Mesenchymal stem cell (in vitro differentiated cells and primary cell): ENCODE measurements at regions not wholly inside any gene's neighbourhood (a gene's known extent, or its start where the extent isn't known, plus 50 kb on each side); places are given as distances from the start of the nearest gene placed in this dataset.

Experiments
- DNase-seq: peaks from one replicate; pipeline ENCODE4 v3.0.0-alpha.2; 2013
- H2AFZ ChIP-seq: one replicate; pipeline ENCODE4 v1.6.1; 2013; ENCODE audit warnings: low read depth, mild to moderate bottlenecking, control low read depth, inconsistent platforms, low read length, moderate library complexity
- H2AK5ac ChIP-seq: 2 replicates; pipeline ENCODE4 v1.6.1; 2013; ENCODE audit warnings: low read length, moderate library complexity, mild to moderate bottlenecking, inconsistent platforms; ENCODE audit not compliant: severe bottlenecking
- H2BK120ac ChIP-seq: one replicate; pipeline ENCODE4 v1.6.1; 2013; ENCODE audit warnings: low read depth, mild to moderate bottlenecking, inconsistent platforms, low read length, moderate library complexity
- H2BK12ac ChIP-seq, 2 experiments: one replicate each; pipeline ENCODE4 v1.6.1; 2013; ENCODE audit warnings: inconsistent platforms in 2 of 2, low read length in 2 of 2, mild to moderate bottlenecking in 2 of 2, moderate library complexity in 2 of 2, control low read depth in 1 of 2
- H2BK15ac ChIP-seq: one replicate; pipeline ENCODE4 v1.6.1; 2013; ENCODE audit warnings: mild to moderate bottlenecking, low read depth, inconsistent platforms; ENCODE audit not compliant: poor library complexity, severe bottlenecking
- H2BK5ac ChIP-seq: 2 replicates; pipeline ENCODE4 v1.6.1; 2013; ENCODE audit warnings: low read depth, mild to moderate bottlenecking, low read length, control low read depth, inconsistent platforms; ENCODE audit not compliant: poor library complexity, severe bottlenecking
- H3K14ac ChIP-seq, 2 experiments: one replicate each; pipeline ENCODE4 v1.6.1; 2013; ENCODE audit warnings: inconsistent platforms in 2 of 2, low read length in 2 of 2, control low read depth in 1 of 2, mild to moderate bottlenecking in 1 of 2, moderate library complexity in 1 of 2
- H3K18ac ChIP-seq, 2 experiments: one replicate each; pipeline ENCODE4 v1.6.1; 2013; ENCODE audit warnings: inconsistent platforms in 2 of 2, low read length in 2 of 2, control low read depth in 1 of 2, low read depth in 1 of 2, mild to moderate bottlenecking in 1 of 2
- H3K23ac ChIP-seq, 2 experiments: one replicate each; pipeline ENCODE4 v1.6.1; 2013; ENCODE audit warnings: inconsistent platforms in 2 of 2, low read length in 2 of 2, mild to moderate bottlenecking in 2 of 2, moderate library complexity in 2 of 2, control low read depth in 1 of 2
- H3K27ac ChIP-seq: 2 replicates; pipeline ENCODE4 v1.5.1; 2013; ENCODE audit warnings: mild to moderate bottlenecking, moderate library complexity, low read length, control low read depth, inconsistent platforms; ENCODE audit not compliant: poor library complexity, severe bottlenecking
- H3K27me3 ChIP-seq, 2 experiments: 2 replicates each; pipeline versions ENCODE4 v1.6.1 to v1.7.0; 2013; ENCODE audit warnings: low read length in 2 of 2, mild to moderate bottlenecking in 2 of 2, moderate library complexity in 2 of 2, control low read depth in 1 of 2, inconsistent platforms in 1 of 2; ENCODE audit not compliant: control insufficient read depth in 1 of 2, insufficient read depth in 1 of 2
- H3K36me3 ChIP-seq, 2 experiments: 2 replicates each; pipeline versions ENCODE4 v1.6.1 to v1.7.0; 2013; ENCODE audit warnings: low read length in 2 of 2, control low read depth in 1 of 2, inconsistent platforms in 1 of 2, low read depth in 1 of 2, mild to moderate bottlenecking in 1 of 2; ENCODE audit not compliant: insufficient read depth in 2 of 2, control insufficient read depth in 1 of 2
- H3K4ac ChIP-seq, 2 experiments: one replicate each; pipeline ENCODE4 v1.6.1; 2013; ENCODE audit warnings: inconsistent platforms in 2 of 2, low read length in 2 of 2, mild to moderate bottlenecking in 2 of 2, moderate library complexity in 2 of 2, control low read depth in 1 of 2, low read depth in 1 of 2
- H3K4me1 ChIP-seq: 2 replicates; pipeline ENCODE4 v1.6.1; 2013; ENCODE audit warnings: low read depth, low read length, control low read depth; ENCODE audit not compliant: control insufficient read depth, insufficient read depth
- H3K4me2 ChIP-seq: 2 replicates; pipeline ENCODE4 v1.6.1; 2013; ENCODE audit warnings: low read length, mild to moderate bottlenecking, inconsistent platforms; ENCODE audit not compliant: poor library complexity, severe bottlenecking
- H3K4me3 ChIP-seq, 2 experiments: 2 replicates each; pipeline versions ENCODE4 v1.5.1 to v1.7.0; 2013; ENCODE audit warnings: low read length in 2 of 2, mild to moderate bottlenecking in 2 of 2, control low read depth in 1 of 2, low read depth in 1 of 2; ENCODE audit not compliant: insufficient read depth in 1 of 2
- H3K79me1 ChIP-seq: replicated peaks from 2 replicates; pipeline ENCODE4 v1.6.1; 2013; ENCODE audit warnings: mild to moderate bottlenecking, control low read depth, low read length, inconsistent platforms; ENCODE audit not compliant: poor library complexity, severe bottlenecking
- H3K9ac ChIP-seq: 2 replicates; pipeline ENCODE4 v1.7.0; 2013; ENCODE audit warnings: mild to moderate bottlenecking, low read length, moderate library complexity
- H3K9me3 ChIP-seq: 2 replicates; pipeline ENCODE4 v1.7.0; 2013; ENCODE audit warnings: mild to moderate bottlenecking, low read length; ENCODE audit not compliant: control insufficient read depth
- H4K8ac ChIP-seq: one replicate; pipeline ENCODE4 v1.6.1; 2013; ENCODE audit warnings: inconsistent platforms, mild to moderate bottlenecking, low read length, moderate library complexity
- H4K91ac ChIP-seq: one replicate; pipeline ENCODE4 v1.6.1; 2013; ENCODE audit warnings: mild to moderate bottlenecking, low read length, inconsistent platforms
- WGBS: methylation state at CpG from one replicate; pipeline ENCODE4 v1.1.7; 2013; ENCODE audit warnings: mixed read lengths; 5-methylcytosine and 5-hydroxymethylcytosine counted together

- H3K27me3 ChIP-seq = peaks cover 0 to 3% of the 10 kb centered on the region in 2 experiments
- H3K18ac ChIP-seq = no peak overlapping the region
- no peak overlapping the region for H4K91ac ChIP-seq
- H2BK5ac ChIP-seq = no peak overlapping the region
- H2BK15ac ChIP-seq = no peak overlapping the region
- no peak overlapping the region for H3K23ac ChIP-seq
- 67% methylated on average over 1 of the region's 2 CpGs for WGBS
- H3K9ac ChIP-seq = no peak overlapping the region
- no peaks in the 10 kb centered on the region for H3K36me3 ChIP-seq
- no peak overlapping the region for H3K4me2 ChIP-seq
- H2AK5ac ChIP-seq = no peak overlapping the region
- no peak overlapping the region for H2BK120ac ChIP-seq
- no peak overlapping the region for H2AFZ ChIP-seq
- H3K14ac ChIP-seq = no peak overlapping the region
- no peak overlapping the region for H3K4ac ChIP-seq
- no peak overlapping the region for H2BK12ac ChIP-seq
- H3K79me1 ChIP-seq = no peaks in the 10 kb centered on the region
- DNase-seq = no peak
- H4K8ac ChIP-seq = no peak overlapping the region
- H3K27ac ChIP-seq = no peak overlapping the region
- no peaks in the 10 kb centered on the region for H3K9me3 ChIP-seq
- H3K4me1 ChIP-seq = no peaks in the 10 kb centered on the region
- H3K4me3 ChIP-seq = no peak overlapping the region
Observed at GRCh38 chr3:74045000-74045399, 420.3 kb upstream of the PDZRN3 start.

DNA sequence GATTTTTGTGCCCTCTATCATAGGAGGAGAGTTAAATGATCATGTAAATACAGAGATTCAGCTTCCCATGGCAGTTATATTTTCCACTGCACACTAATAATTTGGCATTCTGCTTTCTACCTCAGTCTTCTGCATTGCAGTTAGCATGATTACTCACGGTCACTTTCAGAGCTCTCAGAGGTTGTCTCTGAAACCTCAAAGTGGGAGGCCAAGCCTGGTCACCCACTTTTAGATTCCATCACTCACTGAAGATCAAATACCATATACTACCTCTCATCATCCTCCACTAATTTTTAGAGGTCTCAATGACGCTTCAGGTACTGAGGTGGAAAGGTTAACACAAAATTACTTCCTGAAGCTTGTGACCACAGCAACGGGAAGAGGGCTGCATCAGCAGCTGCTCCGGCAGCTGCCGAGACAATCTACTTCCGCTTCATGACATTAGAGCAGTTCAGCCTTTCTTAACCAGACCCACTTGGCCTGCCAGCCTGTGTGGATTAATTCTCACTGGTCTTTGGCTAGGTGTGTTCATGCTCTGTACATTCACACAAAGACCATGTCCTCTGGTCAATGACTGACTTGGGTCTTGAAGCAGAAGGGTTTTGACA is 416.4 kb upstream of the PDZRN3 start:
- Histone ChIP-seq H2BK5ac (no peak overlapping the region), H3K14ac (no peak overlapping the region), H3K9me3 (no peaks in the 10 kb centered on the region), H3K27ac (no peak overlapping the region), H3K36me3 (no peaks in the 10 kb centered on the region), H4K91ac (no peak overlapping the region), H2BK120ac (no peak overlapping the region), H3K18ac (no peak overlapping the region), H3K79me1 (no peaks in the 10 kb centered on the region), H3K4me3 (no peak overlapping the region), H2AFZ (no peak overlapping the region), H2BK15ac (no peak overlapping the region), H4K8ac (no peak overlapping the region), H3K23ac (no peak overlapping the region), H3K4me1 (no peaks in the 10 kb centered on the region), H3K9ac (no peak overlapping the region), H3K27me3 (peaks cover 0 to 9% of the 10 kb centered on the region in 2 experiments), H2BK12ac (no peak overlapping the region), H2AK5ac (no peak overlapping the region), H3K4me2 (no peak overlapping the region), H3K4ac (no peak overlapping the region)
- no peak for DNase-seq
- WGBS = 54% methylated on average over 6 of the region's 6 CpGs

- no peak overlapping the region for H4K8ac ChIP-seq
- no peak overlapping the region for H3K18ac ChIP-seq
- no peak overlapping the region for H3K4ac ChIP-seq
- DNase-seq = no peak
- no peaks in the 10 kb centered on the region for H3K4me1 ChIP-seq
- no peak overlapping the region for H3K23ac ChIP-seq
- H3K36me3 ChIP-seq = no peaks in the 10 kb centered on the region
- H3K27ac ChIP-seq = no peak overlapping the region
- WGBS = 64% methylated on average over 1 of the region's 1 CpG
- no peak overlapping the region for H3K9ac ChIP-seq
- no peaks in the 10 kb centered on the region for H3K9me3 ChIP-seq
- peaks cover 0 to 9% of the 10 kb centered on the region in 2 experiments for H3K27me3 ChIP-seq
- no peak overlapping the region for H2AFZ ChIP-seq
- H3K14ac ChIP-seq = no peak overlapping the region
- no peak overlapping the region for H3K4me3 ChIP-seq
- H2BK5ac ChIP-seq = no peak overlapping the region
- H2BK15ac ChIP-seq = no peak overlapping the region
- no peak overlapping the region for H2BK12ac ChIP-seq
- H2BK120ac ChIP-seq = no peak overlapping the region
- no peak overlapping the region for H4K91ac ChIP-seq
- H3K4me2 ChIP-seq = no peak overlapping the region
- no peaks in the 10 kb centered on the region for H3K79me1 ChIP-seq
- H2AK5ac ChIP-seq = no peak overlapping the region
Observed at GRCh38 chr3:74039105-74039504, 414.4 kb upstream of the PDZRN3 start.

- H3K79me1 ChIP-seq = no peaks in the 10 kb centered on the region
- no peaks in the 10 kb centered on the region for H3K36me3 ChIP-seq
- H4K8ac ChIP-seq = no peak overlapping the region
- no peak overlapping the region for H3K4me3 ChIP-seq
- H3K4ac ChIP-seq = no peak overlapping the region
- H3K27ac ChIP-seq = no peak overlapping the region
- no peak overlapping the region for H3K14ac ChIP-seq
- H3K23ac ChIP-seq = no peak overlapping the region
- DNase-seq = no peak
- H3K4me1 ChIP-seq = no peaks in the 10 kb centered on the region
- H4K91ac ChIP-seq = no peak overlapping the region
- H2BK5ac ChIP-seq = no peak overlapping the region
- no peaks in the 10 kb centered on the region for H3K9me3 ChIP-seq
- H2BK15ac ChIP-seq = no peak overlapping the region
- no peak overlapping the region for H3K9ac ChIP-seq
- no peak overlapping the region for H2BK12ac ChIP-seq
- H3K27me3 ChIP-seq = peaks cover 0 to 9% of the 10 kb centered on the region in 2 experiments
- no peak overlapping the region for H2BK120ac ChIP-seq
- H3K4me2 ChIP-seq = no peak overlapping the region
- H2AK5ac ChIP-seq = no peak overlapping the region
- WGBS = no CpG with 5 or more reads among the region's 1 CpG
- no peak overlapping the region for H3K18ac ChIP-seq
- no peak overlapping the region for H2AFZ ChIP-seq
Observed at GRCh38 chr3:74036568-74036967, 411.8 kb upstream of the PDZRN3 start.
